ENCODE measurements at regions not wholly inside any gene's neighbourhood (a gene's known extent, or its start where the extent isn't known, plus 50 kb on each side); places are given as distances from the start of the nearest gene placed in this dataset. TPM values are rescaled to one million over a fixed set of nuclear protein-coding genes. Genes with fewer than 3 reads are reported as not detected.

DNA sequence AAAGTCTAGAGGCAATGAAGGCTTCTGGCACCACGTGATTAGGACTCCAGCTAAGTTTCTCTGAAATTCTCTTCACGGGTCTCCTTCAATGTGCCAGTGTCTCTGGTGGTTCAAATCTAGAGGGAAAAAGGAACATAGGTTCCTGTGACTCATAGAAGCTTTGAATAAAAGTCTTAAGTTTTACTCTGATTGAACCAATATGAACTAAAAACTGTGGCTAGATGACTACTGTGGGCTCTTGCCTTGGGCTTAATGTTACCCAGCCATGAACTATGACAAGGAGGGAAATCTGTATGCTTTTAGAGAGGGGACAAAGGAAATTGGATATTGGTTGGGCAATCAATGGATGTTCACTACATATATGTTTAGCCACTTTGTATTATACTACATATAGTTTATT is 49.9 kb upstream of the TEX13D start:
- ChIA-PET POLR2A (ENCODE audit: unreplicated experiment) (no interaction called here), CTCF (no interaction called here)
- TF ChIP-seq CEBPB (IDR thresholded peaks at IDR 0.05; ENCODE audit: low read depth, low read length): no peak
- TF ChIP-seq POLR2A (IDR thresholded peaks at IDR 0.05; ENCODE audit: low read depth, low read length): no peak
- no peak overlapping the region for H2BK20ac ChIP-seq (ENCODE audit: low read depth, low read length)
- no peak overlapping the region for H2BK120ac ChIP-seq (ENCODE audit: low read depth, low read length)
- no peaks in the 10 kb centered on the region for H3K4me1 ChIP-seq (ENCODE audit: control insufficient read depth, insufficient read depth, low read length)
- H2AK9ac ChIP-seq (replicated peaks; ENCODE audit: low read depth, low read length, poor library complexity): no peak overlapping the region
- H3K23ac ChIP-seq (ENCODE audit: low read depth, low read length): no peak overlapping the region
- H4K91ac ChIP-seq (ENCODE audit: insufficient read depth, low read depth, low read length): no peak overlapping the region
- no peak overlapping the region for H3K4me2 ChIP-seq (ENCODE audit: low read depth, low read length)
- no peak overlapping the region for H2AFZ ChIP-seq (replicated peaks; ENCODE audit: low read length, poor library complexity)
- no peak overlapping the region for H2BK15ac ChIP-seq (ENCODE audit: low read depth, low read length)
- H3K27ac ChIP-seq (ENCODE audit: insufficient read depth, low read length): no peak overlapping the region
- H4K8ac ChIP-seq (ENCODE audit: low read depth in 2 of 2, low read length in 2 of 2): no peak overlapping the region
- intact Hi-C loops (cut with micrococcal nuclease): no loop called here
- no peaks in the 10 kb centered on the region for H3K9me1 ChIP-seq (ENCODE audit: insufficient read depth, low read length)
- no peak overlapping the region for H3K14ac ChIP-seq (replicated peaks; ENCODE audit: low read depth, low read length)
- H3K9ac ChIP-seq (ENCODE audit: low read depth, low read length): no peak overlapping the region
- no peaks in the 10 kb centered on the region for H4K20me1 ChIP-seq (ENCODE audit: insufficient read depth, low read length)
- H3K4ac ChIP-seq (ENCODE audit: low read depth, low read length): no peak overlapping the region
- H3K9me3 ChIP-seq (ENCODE audit: control insufficient read depth, insufficient read depth, low read length): no peaks in the 10 kb centered on the region
- H3K18ac ChIP-seq (ENCODE audit: low read depth, low read length): no peak overlapping the region
- no peak overlapping the region for H2AK5ac ChIP-seq (ENCODE audit: low read depth, low read length)
- no TSS peak for BruUV-seq (replicated peaks)
- no CpG with 5 or more reads among the region's 2 CpGs for WGBS, 2 experiments (ENCODE audit: extremely low coverage in 2 of 2, insufficient read length in 1 of 2)
- no peaks in the 10 kb centered on the region for H3K79me1 ChIP-seq (ENCODE audit: low read depth in 1 of 2, low read length in 2 of 2)
- H3K56ac ChIP-seq (ENCODE audit: extremely low read depth, insufficient read depth, low read length): no peak overlapping the region
- H2BK5ac ChIP-seq (ENCODE audit: low read depth, low read length, poor library complexity, severe bottlenecking): no peak overlapping the region
- ATAC-seq (ENCODE audit: low read depth) (no peak), DNase-seq (no peak)
- H3K4me3 ChIP-seq (ENCODE audit: insufficient read depth, low read depth, low read length): no peak overlapping the region
- dilution Hi-C loops (cut with HindIII; ENCODE audit: low sequenced_read_pairs, unreplicated experiment): no loop called here
- in situ Hi-C loops (cut with MboI; ENCODE audit: low sequenced_read_pairs): no loop called here
- H4K5ac ChIP-seq (ENCODE audit: low read depth, low read length): no peak overlapping the region
- H3K27me3 ChIP-seq (ENCODE audit: control insufficient read depth, insufficient read depth, low read length): no peaks in the 10 kb centered on the region
- no peaks in the 10 kb centered on the region for H3K36me3 ChIP-seq (ENCODE audit: control insufficient read depth, insufficient read depth, low read length)

Small RNA genes lying in the stretch of these regions (microRNA-seq; reads per million reads assigned to microRNA genes)
- gene RF00561 (ENCODE audit: insufficient read depth, insufficient read length): not detected

Small RNA genes lying in the stretch of these regions (small RNA-seq; reads per million reads assigned to genes)
- 0 reads per million in 5 experiments for gene RF00561

Data from IMR-90 (cell line).